Adipocyte (in vitro differentiated cells): ENCODE measurements at regions not wholly inside any gene's neighbourhood (a gene's known extent, or its start where the extent isn't known, plus 50 kb on each side); places are given as distances from the start of the nearest gene placed in this dataset.
"Not testable (repeated sequence)": the region's sequence is repeated elsewhere in the genome, so short reads cannot be mapped to it uniquely, and the experiment has no call there.

ENCODE experiments used
- DNase-seq: peaks from one replicate; pipeline ENCODE4 v3.0.0-alpha.2; 2015; ENCODE audit warnings: low read depth
- H3K27me3 ChIP-seq: replicated peaks from 2 replicates; pipeline ENCODE4 v1.7.0; 2013; ENCODE audit warnings: mild to moderate bottlenecking, low read length, moderate library complexity; ENCODE audit not compliant: control insufficient read depth, insufficient read depth
- H3K36me3 ChIP-seq: 2 replicates; pipeline ENCODE4 v1.7.0; 2013; ENCODE audit warnings: low read length, mild to moderate bottlenecking, moderate library complexity; ENCODE audit not compliant: control insufficient read depth, insufficient read depth, severe bottlenecking
- H3K4me1 ChIP-seq: 2 replicates; pipeline ENCODE4 v1.7.0; 2013; ENCODE audit warnings: mild to moderate bottlenecking, low read length, moderate library complexity; ENCODE audit not compliant: control insufficient read depth, insufficient read depth
- H3K4me3 ChIP-seq: 2 replicates; pipeline ENCODE4 v1.7.0; 2013; ENCODE audit warnings: mild to moderate bottlenecking, low read length, moderate library complexity
- H3K9ac ChIP-seq: 2 replicates; pipeline ENCODE4 v1.7.0; 2013; ENCODE audit warnings: mild to moderate bottlenecking, low read length, moderate library complexity
- H3K9me3 ChIP-seq: 2 replicates; pipeline ENCODE4 v1.7.0; 2013; ENCODE audit warnings: mild to moderate bottlenecking, low read length, moderate library complexity; ENCODE audit not compliant: control insufficient read depth

GRCh38 chrX:50967736-50968135 is 57.2 kb downstream of the BMP15 start:
- peaks cover 11% of the 10 kb centered on the region for H3K4me1 ChIP-seq

GRCh38 chrX:50968871-50969635 is 58.5 kb downstream of the BMP15 start:
- not testable (repeated sequence) for H3K9ac ChIP-seq, H3K36me3 ChIP-seq, H3K4me3 ChIP-seq, DNase-seq, H3K9me3 ChIP-seq, H3K27me3 ChIP-seq
- peaks cover 11% of the 10 kb centered on the region for H3K4me1 ChIP-seq

More at GRCh38 chrX:50967736-50968135, 57.2 kb downstream of the BMP15 start:
- no peaks in the 10 kb centered on the region for H3K9me3 ChIP-seq
- peaks cover 11% of the 10 kb centered on the region for H3K27me3 ChIP-seq
- no peaks in the 10 kb centered on the region for H3K36me3 ChIP-seq
- no peak overlapping the region for H3K4me3 ChIP-seq
- DNase-seq, result no peak
- no peak overlapping the region for H3K9ac ChIP-seq

GRCh38 chrX:50971395-50971794 is 60.9 kb downstream of the BMP15 start:
- H3K4me3 ChIP-seq, result no peak overlapping the region
- H3K4me1 ChIP-seq, result peaks cover 11% of the 10 kb centered on the region
- peaks cover 4% of the 10 kb centered on the region for H3K27me3 ChIP-seq
- H3K9ac ChIP-seq, result no peak overlapping the region
- no peaks in the 10 kb centered on the region for H3K36me3 ChIP-seq
- H3K9me3 ChIP-seq, result no peaks in the 10 kb centered on the region
- peak; percentile 18 for DNase-seq

- H3K9ac ChIP-seq, result no peak overlapping the region
- H3K4me1 ChIP-seq, result peaks cover 5% of the 10 kb centered on the region
- H3K4me3 ChIP-seq, result no peak overlapping the region
- DNase-seq, result no peak
- H3K27me3 ChIP-seq, result no peaks in the 10 kb centered on the region
- no peaks in the 10 kb centered on the region for H3K36me3 ChIP-seq
- no peaks in the 10 kb centered on the region for H3K9me3 ChIP-seq
Measured at GRCh38 chrX:50973199-50973598, 62.7 kb downstream of the BMP15 start.

- Histone ChIP-seq H3K9me3 (no peaks in the 10 kb centered on the region), H3K4me3 (peak overlapping the region; percentile 58), H3K27me3 (peaks cover 19% of the 10 kb centered on the region), H3K4me1 (peaks cover 12% of the 10 kb centered on the region), H3K36me3 (no peaks in the 10 kb centered on the region), H3K9ac (peak overlapping the region; percentile 25)
- no peak for DNase-seq
Measured at GRCh38 chrX:50978920-50979682, 68.6 kb downstream of the BMP15 start.

- Histone ChIP-seq H3K4me1 (peaks cover 12% of the 10 kb centered on the region), H3K4me3 (no peak overlapping the region), H3K36me3 (no peaks in the 10 kb centered on the region), H3K9me3 (no peaks in the 10 kb centered on the region), H3K9ac (no peak overlapping the region), H3K27me3 (peaks cover 24% of the 10 kb centered on the region)
- no peak for DNase-seq
Measured at GRCh38 chrX:50980251-50980650, 69.7 kb downstream of the BMP15 start.

- Histone ChIP-seq H3K27me3 (peaks cover 37% of the 10 kb centered on the region), H3K36me3 (no peaks in the 10 kb centered on the region), H3K9ac (no peak overlapping the region), H3K4me1 (no peaks in the 10 kb centered on the region), H3K9me3 (no peaks in the 10 kb centered on the region), H3K4me3 (no peak overlapping the region)
- peak; percentile 68 for DNase-seq
Measured at GRCh38 chrX:50988649-50989048, 78.1 kb downstream of the BMP15 start.

- no peak overlapping the region for H3K4me3 ChIP-seq
- peaks cover 21% of the 10 kb centered on the region for H3K27me3 ChIP-seq
- no peaks in the 10 kb centered on the region for H3K36me3 ChIP-seq
- no peak for DNase-seq
- no peak overlapping the region for H3K9ac ChIP-seq
- peaks cover 5% of the 10 kb centered on the region for H3K9me3 ChIP-seq
- H3K4me1 ChIP-seq, result peaks cover 10% of the 10 kb centered on the region
Measured at GRCh38 chrX:50996930-50997329, 86.4 kb downstream of the BMP15 start.

GRCh38 chrX:51000384-51000783 is 89.8 kb downstream of the BMP15 start:
- not testable (repeated sequence) for H3K9me3 ChIP-seq, H3K4me3 ChIP-seq, H3K27me3 ChIP-seq, H3K9ac ChIP-seq, DNase-seq, H3K36me3 ChIP-seq
- H3K4me1 ChIP-seq, result peaks cover 26% of the 10 kb centered on the region

- H3K4me3 ChIP-seq, H3K9me3 ChIP-seq, H3K27me3 ChIP-seq, H3K36me3 ChIP-seq: not testable (repeated sequence)
- peak; percentile 0 for DNase-seq
- Histone ChIP-seq H3K4me1 (peaks cover 26% of the 10 kb centered on the region), H3K9ac (peak overlapping the region; percentile 32)
Measured at GRCh38 chrX:51001733-51002632, 91.4 kb downstream of the BMP15 start.

GRCh38 chrX:51006064-51006463 is 95.5 kb downstream of the BMP15 start:
- Histone ChIP-seq H3K36me3 (no peaks in the 10 kb centered on the region), H3K9me3 (no peaks in the 10 kb centered on the region)

More at GRCh38 chrX:51006064-51006463, 95.5 kb downstream of the BMP15 start:
- H3K27me3 ChIP-seq, result peaks cover 14% of the 10 kb centered on the region
- H3K9ac ChIP-seq, result no peak overlapping the region
- H3K4me3 ChIP-seq, result no peak overlapping the region
- DNase-seq, result no peak
- peaks cover 25% of the 10 kb centered on the region for H3K4me1 ChIP-seq
